ENCODE measurements at regions not wholly inside any gene's neighbourhood (a gene's known extent, or its start where the extent isn't known, plus 50 kb on each side); places are given as distances from the start of the nearest gene placed in this dataset.

- peak in 1 of 4 donors; percentile 26 for DNase-seq
Measured at GRCh38 chr3:59450946-59451763, 401.3 kb upstream of the CFAP20DC start.

DNA sequence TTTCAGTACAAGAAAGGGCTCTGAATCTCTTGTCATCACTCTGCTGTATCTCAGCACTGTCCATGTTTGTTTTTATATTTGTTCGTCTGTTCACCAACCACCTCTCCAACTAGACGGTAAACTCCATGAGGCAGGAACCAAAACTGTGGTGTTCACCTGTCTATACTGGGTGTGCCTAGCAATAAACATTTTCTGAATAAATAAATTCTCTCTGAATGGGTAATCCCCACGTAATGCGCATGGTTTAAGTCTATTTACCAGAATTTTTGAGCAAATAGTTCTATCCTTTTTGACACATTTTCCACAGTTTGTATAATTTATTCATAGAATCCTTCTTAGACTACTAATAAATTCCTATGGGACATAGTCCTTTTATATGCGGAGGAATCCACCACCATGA is 400.6 kb upstream of the CFAP20DC start:
- DNase-seq, result no peak
- intact Hi-C loops (cut with DNase I), result no loop called here
- Histone ChIP-seq H3K4me1 (no peaks in the 10 kb centered on the region), H3K27me3 (no peaks in the 10 kb centered on the region), H3K9me3 (no peaks in the 10 kb centered on the region), H3K36me3 (no peaks in the 10 kb centered on the region), H3K4me3 (no peak overlapping the region), H3K27ac (no peak overlapping the region)
- ATAC-seq, result no peak
- TF ChIP-seq CTCF (IDR thresholded peaks at IDR 0.05), result no peak

More at GRCh38 chr3:59450946-59451763, 401.3 kb upstream of the CFAP20DC start:
- Histone ChIP-seq H3K36me3 (no peaks in the 10 kb centered on the region), H3K4me3 (no peak overlapping the region), H3K4me1 (no peaks in the 10 kb centered on the region), H3K27ac (peak overlapping the region; percentile 9 to 50), H3K9me3 (no peaks in the 10 kb centered on the region), H3K27me3 (no peaks in the 10 kb centered on the region)
- intact Hi-C loops (cut with DNase I), result no loop called here
- no peak for TF ChIP-seq CTCF (IDR thresholded peaks at IDR 0.05)
- ATAC-seq, result peak; percentile 86

GRCh38 chr3:59446775-59447465 is 397.1 kb upstream of the CFAP20DC start:
- Histone ChIP-seq H3K4me3 (no peak overlapping the region), H3K36me3 (no peaks in the 10 kb centered on the region), H3K9me3 (no peaks in the 10 kb centered on the region), H3K27ac (no peak overlapping the region), H3K27me3 (no peaks in the 10 kb centered on the region), H3K4me1 (no peaks in the 10 kb centered on the region)
- DNase-seq, result no peak
- TF ChIP-seq CTCF (IDR thresholded peaks at IDR 0.05), result no peak
- intact Hi-C loops (cut with DNase I), result no loop called here
- no peak for ATAC-seq

DNA sequence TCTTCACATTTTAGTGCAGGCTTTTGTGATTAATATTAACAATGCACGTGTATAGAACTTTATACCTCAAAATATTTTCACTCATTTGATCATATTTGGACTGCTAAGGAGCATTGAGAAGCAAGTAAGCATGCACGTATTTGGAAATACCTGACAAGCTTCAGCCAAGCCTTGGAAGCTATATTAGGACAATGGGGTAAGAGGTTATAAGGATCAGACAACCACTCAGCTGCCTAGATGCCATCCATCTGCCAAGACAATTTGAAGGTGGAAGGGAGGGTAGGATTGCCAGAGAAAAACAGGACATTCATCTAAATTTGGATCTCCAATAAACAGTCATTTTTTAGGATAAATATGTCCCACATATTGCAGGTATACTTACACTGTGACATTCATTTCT is 394.9 kb upstream of the CFAP20DC start:
- Histone ChIP-seq H3K4me3 (no peak overlapping the region), H3K9me3 (no peaks in the 10 kb centered on the region), H3K4me1 (no peaks in the 10 kb centered on the region), H3K27ac (no peak overlapping the region), H3K27me3 (no peaks in the 10 kb centered on the region), H3K36me3 (no peaks in the 10 kb centered on the region)
- DNase-seq (no peak), ATAC-seq (no peak)
- no peak for TF ChIP-seq CTCF (IDR thresholded peaks at IDR 0.05)
- intact Hi-C loops (cut with DNase I), result no loop called here

DNA sequence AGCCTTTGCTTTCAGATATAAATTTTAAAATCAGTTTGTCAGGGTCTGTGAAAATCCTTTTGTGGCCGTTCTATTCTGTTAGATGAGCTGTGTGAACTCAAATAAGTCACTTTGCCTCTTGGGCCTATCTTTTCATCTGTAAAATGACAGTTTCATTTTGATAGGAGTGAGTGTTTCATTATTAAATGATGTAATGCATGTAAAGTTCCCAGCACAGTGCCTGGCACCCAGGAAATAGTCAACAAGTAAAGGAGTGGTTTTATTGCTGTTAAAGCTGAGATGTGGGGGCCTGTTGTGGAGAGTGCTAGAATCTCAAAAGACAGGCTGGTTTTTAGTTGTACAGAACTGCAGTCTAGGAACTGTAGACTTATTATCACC is 394.5 kb upstream of the CFAP20DC start:
- DNase-seq (no peak), ATAC-seq (no peak)
- no peaks in the 10 kb centered on the region for H3K36me3 ChIP-seq
- TF ChIP-seq CTCF (IDR thresholded peaks at IDR 0.05), result no peak
- no peak overlapping the region for H3K4me3 ChIP-seq
- intact Hi-C loops (cut with DNase I), result no loop called here
- H3K27me3 ChIP-seq, result no peaks in the 10 kb centered on the region
- H3K9me3 ChIP-seq, result no peaks in the 10 kb centered on the region
- no peak overlapping the region for H3K27ac ChIP-seq
- H3K4me1 ChIP-seq, result no peaks in the 10 kb centered on the region
